KMS-11 (cell line): ENCODE measurements at regions not wholly inside any gene's neighbourhood (a gene's known extent, or its start where the extent isn't known, plus 50 kb on each side); places are given as distances from the start of the nearest gene placed in this dataset.

Experiments
- H2AFZ ChIP-seq: fragments of 200-600 bp; sonication (generic); 2 replicates; pipeline ENCODE4 v1.6.1; 2016; ENCODE audit warnings: antibody characterized with exemption, mixed run types, low read depth
- H3K27ac ChIP-seq: fragments of 200-600 bp; sonication (generic); 2 replicates; pipeline ENCODE4 v1.6.1; 2016; ENCODE audit warnings: mild to moderate bottlenecking, mixed run types
- H3K27me3 ChIP-seq: fragments of 200-600 bp; sonication (generic); 2 replicates; pipeline ENCODE4 v1.6.1; 2017; ENCODE audit warnings: mild to moderate bottlenecking, low read depth, mixed run types, moderate library complexity; ENCODE audit not compliant: insufficient read depth
- H3K36me3 ChIP-seq: fragments of 200-600 bp; sonication (generic); 2 replicates; pipeline ENCODE4 v1.6.1; 2017; ENCODE audit warnings: mild to moderate bottlenecking, mixed run types; ENCODE audit not compliant: insufficient read depth
- H3K4me1 ChIP-seq: fragments of 200-600 bp; sonication (generic); 2 replicates; pipeline ENCODE4 v1.6.1; 2016; ENCODE audit warnings: mild to moderate bottlenecking, low read depth, mixed run types; ENCODE audit not compliant: poor library complexity, severe bottlenecking
- H3K4me2 ChIP-seq: fragments of 200-600 bp; sonication (generic); 2 replicates; pipeline ENCODE4 v1.7.0; 2016; ENCODE audit warnings: mild to moderate bottlenecking, mixed run types
- H3K4me3 ChIP-seq: fragments of 200-600 bp; sonication (generic); IDR thresholded peaks from 2 replicates; pipeline ENCODE4 v1.6.1; 2017; ENCODE audit warnings: low read depth, low read length, mixed read lengths; ENCODE audit not compliant: insufficient read depth
- H3K79me2 ChIP-seq: fragments of 200-600 bp; sonication (generic); 2 replicates; pipeline ENCODE4 v1.6.1; 2016; ENCODE audit warnings: low read depth, mixed run types; ENCODE audit not compliant: insufficient read depth
- H3K9ac ChIP-seq: fragments of 200-600 bp; sonication (generic); 2 replicates; pipeline ENCODE4 v1.6.1; 2016; ENCODE audit warnings: mild to moderate bottlenecking, mixed run types
- H4K20me1 ChIP-seq: fragments of 200-600 bp; sonication (generic); 2 replicates; pipeline ENCODE4 v1.6.1; 2016; ENCODE audit warnings: mild to moderate bottlenecking, mixed run types; ENCODE audit not compliant: insufficient read depth
- CTCF ChIP-seq: fragments of 200-600 bp; sonication (generic); conservative IDR thresholded peaks from 2 replicates; pipeline ENCODE4 v1.6.1; 2017; ENCODE audit warnings: low read depth, mild to moderate bottlenecking, antibody characterized with exemption, low read length, moderate library complexity, mixed read lengths

- no peaks in the 10 kb centered on the region for H3K4me1 ChIP-seq
- no peaks in the 10 kb centered on the region for H3K27me3 ChIP-seq
- no peak overlapping the region for H3K4me3 ChIP-seq
- no peak overlapping the region for H3K4me2 ChIP-seq
- H3K27ac ChIP-seq = no peak overlapping the region
- no peak overlapping the region for H3K9ac ChIP-seq
- no peaks in the 10 kb centered on the region for H3K79me2 ChIP-seq
- H4K20me1 ChIP-seq = no peaks in the 10 kb centered on the region
- no peaks in the 10 kb centered on the region for H3K36me3 ChIP-seq
- no peak overlapping the region for H2AFZ ChIP-seq
- no peak for TF ChIP-seq CTCF
Observed at GRCh38 chr10:125442856-125443540, 240.0 kb downstream of the TEX36 start.

- Histone ChIP-seq H3K4me3 (no peak overlapping the region), H3K27me3 (no peaks in the 10 kb centered on the region), H3K79me2 (no peaks in the 10 kb centered on the region), H2AFZ (no peak overlapping the region), H3K4me2 (no peak overlapping the region), H3K9ac (no peak overlapping the region), H3K4me1 (no peaks in the 10 kb centered on the region), H4K20me1 (no peaks in the 10 kb centered on the region), H3K27ac (no peak overlapping the region), H3K36me3 (no peaks in the 10 kb centered on the region)
- TF ChIP-seq CTCF = no peak
Observed at GRCh38 chr10:125441151-125441550, 241.8 kb downstream of the TEX36 start.

GRCh38 chr10:125431149-125431548 lies 251.8 kb downstream of the TEX36 start:
- H3K4me1 ChIP-seq = no peaks in the 10 kb centered on the region
- H3K27me3 ChIP-seq = no peaks in the 10 kb centered on the region
- H3K27ac ChIP-seq = no peak overlapping the region
- no peaks in the 10 kb centered on the region for H4K20me1 ChIP-seq
- no peak overlapping the region for H3K4me3 ChIP-seq
- H2AFZ ChIP-seq = no peak overlapping the region
- no peak overlapping the region for H3K4me2 ChIP-seq
- TF ChIP-seq CTCF = no peak
- no peak overlapping the region for H3K9ac ChIP-seq
- no peaks in the 10 kb centered on the region for H3K36me3 ChIP-seq
- no peaks in the 10 kb centered on the region for H3K79me2 ChIP-seq

GRCh38 chr10:125428054-125428453 lies 254.9 kb downstream of the TEX36 start:
- Histone ChIP-seq H3K4me2 (no peak overlapping the region), H3K27me3 (no peaks in the 10 kb centered on the region), H3K36me3 (no peaks in the 10 kb centered on the region), H3K27ac (no peak overlapping the region), H2AFZ (no peak overlapping the region), H3K4me1 (no peaks in the 10 kb centered on the region), H4K20me1 (no peaks in the 10 kb centered on the region), H3K9ac (no peak overlapping the region), H3K79me2 (no peaks in the 10 kb centered on the region), H3K4me3 (no peak overlapping the region)
- TF ChIP-seq CTCF = no peak
